ENCODE measurements at regions not wholly inside any gene's neighbourhood (a gene's known extent, or its start where the extent isn't known, plus 50 kb on each side); places are given as distances from the start of the nearest gene placed in this dataset.

DNA sequence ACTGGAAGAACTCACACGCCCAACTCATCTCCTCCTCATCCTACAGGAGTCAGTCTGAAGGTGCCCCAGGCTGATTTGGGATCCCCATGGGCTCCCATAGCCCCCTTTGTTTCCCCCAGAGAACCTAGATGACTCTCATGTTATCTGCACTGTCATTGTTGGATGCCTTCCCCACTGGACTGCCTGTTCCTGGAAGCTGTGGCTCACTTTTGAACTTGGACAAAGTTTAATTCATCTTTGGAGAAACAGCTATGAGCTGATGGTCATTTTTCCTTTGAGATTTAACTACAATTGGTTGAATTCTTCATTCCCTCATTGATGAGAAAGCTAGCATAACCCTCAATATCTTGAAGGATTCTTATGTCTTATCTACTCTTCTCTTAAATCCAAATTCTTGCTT, 186.6 kb downstream of the SALL1 start:
- DNase-seq (ENCODE audit: insufficient read length, low spot score) = no peak
- FAIRE-seq = no peak

DNA sequence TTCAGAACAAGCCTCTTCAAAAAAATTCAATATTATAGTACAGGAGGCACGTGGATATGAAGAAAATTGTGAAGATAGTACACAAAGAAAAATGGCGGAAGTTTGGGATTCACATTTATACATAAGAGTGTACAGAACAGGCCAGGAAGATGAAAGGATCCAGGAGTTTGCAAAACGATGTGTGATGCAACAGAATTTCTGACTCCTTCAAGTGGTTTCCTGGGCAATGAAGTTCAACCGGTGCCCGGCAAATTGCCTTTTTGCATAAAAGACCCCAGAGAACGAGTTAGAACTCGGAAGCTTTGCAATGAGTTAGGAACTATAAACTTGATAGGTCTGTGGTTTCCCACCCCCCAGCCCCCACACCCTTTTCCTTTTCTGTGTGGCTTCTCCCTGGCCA, 189.1 kb downstream of the SALL1 start:
- DNase-seq (ENCODE audit: insufficient read length, low spot score) (no peak), FAIRE-seq (no peak)

DNA sequence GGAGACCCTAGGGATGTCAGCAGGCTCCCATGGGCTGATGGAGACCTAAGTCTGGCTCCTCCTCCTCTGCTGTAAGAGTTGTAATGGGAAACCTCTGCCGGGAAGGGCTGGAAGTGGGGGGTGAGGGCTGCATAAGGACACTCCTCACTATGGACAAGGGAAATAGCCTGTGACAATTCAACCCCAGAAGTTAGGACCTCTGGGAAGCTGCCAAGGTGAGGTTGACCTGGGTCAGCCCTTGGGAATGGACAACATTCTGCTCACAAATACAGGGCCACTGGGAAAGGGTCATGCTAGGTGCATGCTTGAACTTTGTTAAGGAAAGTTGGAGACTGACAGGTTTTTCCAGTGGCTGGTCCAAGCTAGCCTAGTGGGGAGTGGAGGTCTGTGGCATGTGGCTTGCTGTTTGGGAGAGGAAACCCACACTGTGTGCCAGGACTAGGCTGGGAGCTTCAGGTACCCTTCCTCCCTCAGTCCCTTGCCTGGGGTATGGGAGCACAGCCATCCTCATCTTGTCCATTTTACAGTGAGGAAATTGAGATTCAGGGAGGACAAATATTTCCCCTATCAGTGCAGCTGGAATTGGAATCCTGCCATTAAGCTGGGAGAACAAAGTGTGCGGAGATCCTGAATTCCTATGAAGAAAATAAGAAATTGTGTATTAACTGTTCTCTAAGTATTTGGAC, 190.4 kb downstream of the SALL1 start:
- no peak for FAIRE-seq

DNA sequence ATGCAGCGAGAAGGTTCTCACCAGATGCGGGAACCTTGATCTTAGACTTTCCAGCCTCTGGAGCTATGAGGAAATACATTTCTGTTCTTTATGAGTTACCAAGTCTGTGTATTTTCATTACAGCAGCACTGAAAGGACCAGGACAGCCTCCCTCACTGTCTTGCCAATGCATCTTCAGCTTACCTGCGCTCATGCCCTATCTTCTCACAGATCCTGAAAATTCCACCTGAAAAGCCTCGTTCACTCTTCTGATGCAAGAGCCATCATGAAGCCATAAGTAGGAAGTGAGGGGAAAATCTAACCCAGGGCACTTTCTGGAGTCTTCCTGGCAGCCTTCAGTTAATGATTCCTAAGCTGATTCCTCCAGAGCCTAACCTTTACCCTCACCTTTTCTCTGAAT, 194.0 kb downstream of the SALL1 start:
- DNase-seq (ENCODE audit: insufficient read length, low spot score) (no peak), FAIRE-seq (no peak)

More for the DNA sequence above, 190.4 kb downstream of the SALL1 start:
- no peak for DNase-seq (ENCODE audit: insufficient read length, low spot score)

DNA sequence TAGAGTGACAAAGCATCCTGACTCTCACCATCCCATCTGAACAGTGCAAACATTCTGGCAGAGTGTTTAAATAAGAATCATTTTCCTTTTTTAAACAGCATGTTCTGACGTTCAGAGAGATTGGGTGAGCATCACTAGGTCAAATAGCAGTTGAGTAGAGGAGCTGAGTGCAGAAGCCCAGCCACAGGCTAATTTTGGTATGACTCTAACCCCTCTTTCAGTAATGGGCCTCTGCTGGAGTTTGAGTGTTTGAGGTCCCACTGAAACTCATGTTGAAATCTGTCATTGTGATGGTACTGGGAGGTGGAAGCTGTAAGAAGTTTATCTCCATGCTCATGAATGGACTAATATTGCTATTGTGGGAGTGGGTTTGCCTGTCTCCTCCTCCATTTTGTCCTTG, 194.4 kb downstream of the SALL1 start:
- DNase-seq (ENCODE audit: insufficient read length, low spot score) (no peak), FAIRE-seq (no peak)

GRCh38 chr16:50955311-50955710, 195.8 kb downstream of the SALL1 start:
- FAIRE-seq = no peak
- DNase-seq (ENCODE audit: insufficient read length, low spot score) = no peak

DNA sequence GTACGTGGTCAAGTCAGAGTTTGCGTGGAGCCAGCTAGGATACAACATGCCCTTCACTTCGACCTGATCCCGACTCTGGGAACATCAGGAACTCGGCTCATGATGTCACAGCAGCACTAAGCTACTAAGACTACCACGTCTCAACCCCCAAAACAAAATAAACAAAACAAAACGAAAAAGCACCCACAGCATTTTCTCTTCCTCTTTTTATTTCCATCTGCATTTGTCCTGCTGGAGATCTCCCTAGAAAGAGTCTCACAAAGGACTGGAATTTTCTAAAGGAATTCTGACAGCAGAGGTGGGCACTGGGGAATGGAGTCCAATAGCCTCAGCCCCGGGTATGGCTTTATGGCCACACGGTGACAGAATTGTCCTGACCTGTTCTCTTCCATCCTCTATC, 196.6 kb downstream of the SALL1 start:
- FAIRE-seq (no peak), DNase-seq (ENCODE audit: insufficient read length, low spot score) (no peak)

DNA sequence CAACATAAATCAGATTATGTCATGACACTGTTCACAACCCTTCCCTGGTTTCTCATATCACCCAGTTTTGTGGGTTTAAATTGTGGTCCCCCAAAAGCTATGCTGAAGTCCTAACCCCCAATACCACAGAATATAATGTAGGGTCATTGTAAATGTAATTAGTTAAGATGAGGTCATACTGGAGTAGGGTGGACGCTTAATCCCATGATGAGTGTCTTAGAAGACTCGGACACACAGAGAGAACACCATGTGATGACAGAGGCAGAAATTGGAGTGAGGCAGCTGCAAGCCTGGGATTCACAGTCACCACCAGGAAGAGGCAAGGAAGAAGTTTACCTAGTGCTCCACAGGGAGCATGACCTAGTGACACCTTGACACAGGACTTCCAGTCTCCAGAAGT, 197.8 kb downstream of the SALL1 start:
- DNase-seq (ENCODE audit: insufficient read length, low spot score) = no peak
- FAIRE-seq = no peak

DNA sequence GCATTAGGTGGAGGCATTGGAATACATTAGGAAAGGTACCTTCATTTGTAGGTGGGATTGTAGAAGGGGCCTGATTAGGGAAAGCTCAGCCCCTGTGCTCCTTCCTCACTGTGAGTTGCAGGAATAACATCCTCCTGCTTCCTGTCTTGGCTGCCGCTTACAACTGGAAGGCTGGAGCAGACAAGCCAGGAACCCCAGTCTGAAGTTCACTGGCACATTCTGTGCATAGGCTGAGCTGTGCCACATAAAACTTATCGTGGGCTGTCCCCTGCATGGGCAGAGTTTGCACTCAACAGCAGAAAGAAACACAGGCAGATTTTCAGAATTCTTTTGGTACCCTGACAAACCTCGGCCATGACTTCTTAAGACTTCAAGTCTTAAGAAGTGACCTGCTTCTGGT, 200.1 kb downstream of the SALL1 start:
- no peak for FAIRE-seq
- no peak for DNase-seq (ENCODE audit: insufficient read length, low spot score)

DNA sequence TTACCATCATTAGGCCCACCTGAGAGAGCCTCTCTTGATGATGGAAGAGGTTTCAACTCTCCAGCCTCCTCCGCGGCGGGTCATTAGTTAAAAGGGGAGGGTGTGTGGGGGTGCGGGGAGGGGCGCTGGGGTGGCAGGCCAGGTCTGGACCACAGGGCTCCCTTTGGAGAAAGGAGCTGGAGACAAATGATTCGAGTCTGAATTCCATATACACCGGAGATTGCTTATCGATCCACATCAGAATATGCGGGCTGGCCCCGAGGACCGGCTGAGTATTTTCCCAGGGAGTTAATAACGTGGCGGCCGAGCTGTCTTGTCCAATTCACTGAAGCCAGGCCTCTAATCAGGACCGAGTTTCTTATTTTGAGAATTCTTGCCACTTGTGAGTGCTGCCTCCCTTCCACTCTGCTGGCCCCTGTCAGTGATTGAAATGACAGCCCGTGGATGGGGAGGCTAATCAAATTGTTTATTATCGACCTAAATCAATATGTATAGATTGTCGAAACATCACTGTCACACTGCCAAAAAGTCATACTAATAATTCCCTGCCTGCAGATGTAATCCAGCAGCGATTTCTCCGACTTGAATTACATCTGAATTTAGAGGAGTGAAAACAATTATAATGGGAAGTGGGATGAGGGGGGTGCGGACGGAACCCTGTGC, 202.7 kb downstream of the SALL1 start:
- no peak for DNase-seq (ENCODE audit: insufficient read length, low spot score)
- no peak for FAIRE-seq

GRCh38 chr16:50947826-50948225, 203.2 kb downstream of the SALL1 start:
- DNase-seq (ENCODE audit: insufficient read length, low spot score) = no peak
- no peak for FAIRE-seq

DNA sequence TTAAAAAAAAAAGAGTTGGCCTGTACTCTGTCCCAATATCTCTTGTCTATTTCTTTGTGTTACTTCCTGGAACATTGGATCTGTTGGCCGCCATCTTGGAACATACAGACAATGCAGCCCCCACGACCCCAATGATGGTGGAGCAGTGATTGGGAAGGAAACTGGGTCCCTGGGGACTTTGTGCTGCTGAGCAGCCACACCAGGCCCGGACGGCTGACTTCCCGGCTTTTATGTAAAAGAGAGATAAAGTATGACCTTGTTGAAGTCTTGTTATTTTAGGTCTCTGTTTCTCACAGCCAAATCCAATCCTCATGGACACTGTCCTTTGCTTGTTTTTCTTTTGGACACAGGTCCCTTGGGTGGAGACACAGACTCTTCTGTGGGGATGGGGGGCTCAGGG, 204.5 kb downstream of the SALL1 start:
- no peak for FAIRE-seq
- no peak for DNase-seq (ENCODE audit: insufficient read length, low spot score)

DNA sequence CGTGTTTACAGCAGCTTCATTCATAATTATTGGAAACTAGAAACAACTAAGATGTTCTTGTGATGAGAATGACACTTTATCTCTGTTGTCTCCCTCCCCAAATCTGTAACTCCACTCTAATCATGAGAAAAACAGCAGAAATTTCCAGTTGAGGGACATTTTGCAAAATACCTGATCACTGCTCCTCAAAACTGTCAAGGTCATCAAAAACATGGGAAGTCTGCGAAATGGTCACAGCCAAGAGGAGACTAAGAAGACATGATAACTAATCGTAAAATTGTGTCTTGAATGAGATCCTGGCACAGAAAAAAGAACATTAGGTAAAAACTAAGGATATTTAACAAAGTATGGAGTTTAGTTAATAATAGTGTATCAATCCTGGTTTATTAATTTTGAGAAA, 204.2 kb downstream of the CYLD start:
- no peak for DNase-seq (ENCODE audit: insufficient read length, low spot score)
- FAIRE-seq = no peak

GRCh38 chr16:50945171-50945570, 203.3 kb downstream of the CYLD start:
- FAIRE-seq = no peak
- no peak for DNase-seq (ENCODE audit: insufficient read length, low spot score)

- FAIRE-seq = no peak
- no peak for DNase-seq (ENCODE audit: insufficient read length, low spot score)
These were observed 202.6 kb downstream of the CYLD start for GRCh38 chr16:50944436-50944835.

DNA sequence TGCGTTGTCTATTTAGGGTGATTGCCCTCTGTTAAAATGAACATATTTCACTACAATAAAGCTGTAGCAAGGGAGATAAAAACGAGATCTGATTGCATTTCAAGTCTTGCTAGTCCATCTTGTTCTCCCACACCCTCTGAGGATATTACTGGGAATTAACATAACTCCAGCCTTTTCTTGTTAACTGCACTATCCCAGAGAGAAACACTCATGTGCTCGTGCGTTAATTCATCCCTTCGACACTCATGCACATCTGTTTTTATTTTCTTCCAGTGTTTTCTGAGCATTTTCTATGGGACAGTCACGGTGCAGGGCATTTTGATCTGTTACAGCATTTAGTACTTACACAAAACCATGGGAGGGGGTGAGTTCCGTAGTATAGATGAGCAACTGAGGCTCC, 202.1 kb downstream of the CYLD start:
- FAIRE-seq (no peak), DNase-seq (ENCODE audit: insufficient read length, low spot score) (no peak)

- FAIRE-seq (no peak), DNase-seq (ENCODE audit: insufficient read length, low spot score) (no peak)
These were observed 200.3 kb downstream of the CYLD start for GRCh38 chr16:50942143-50942542.

DNA sequence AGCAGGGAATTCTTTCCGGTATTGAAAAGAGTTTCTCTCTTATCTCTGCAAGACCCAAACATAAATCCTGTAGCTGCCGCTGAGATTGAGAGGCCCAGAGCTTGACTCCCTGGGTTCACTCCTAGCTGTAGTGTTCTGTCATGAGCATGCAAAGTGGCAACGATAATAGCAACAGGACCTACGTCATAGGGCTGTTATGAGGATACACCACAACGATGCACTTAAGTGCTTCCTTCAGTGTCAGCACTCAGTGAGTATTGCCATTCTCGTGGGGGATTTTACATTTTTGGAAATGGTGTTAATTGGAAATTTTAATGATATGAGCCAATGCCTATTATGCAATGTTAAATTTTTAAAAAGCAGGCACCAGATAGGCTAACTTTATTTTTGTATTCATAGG, 199.8 kb downstream of the CYLD start:
- FAIRE-seq (no peak), DNase-seq (ENCODE audit: insufficient read length, low spot score) (no peak)

DNA sequence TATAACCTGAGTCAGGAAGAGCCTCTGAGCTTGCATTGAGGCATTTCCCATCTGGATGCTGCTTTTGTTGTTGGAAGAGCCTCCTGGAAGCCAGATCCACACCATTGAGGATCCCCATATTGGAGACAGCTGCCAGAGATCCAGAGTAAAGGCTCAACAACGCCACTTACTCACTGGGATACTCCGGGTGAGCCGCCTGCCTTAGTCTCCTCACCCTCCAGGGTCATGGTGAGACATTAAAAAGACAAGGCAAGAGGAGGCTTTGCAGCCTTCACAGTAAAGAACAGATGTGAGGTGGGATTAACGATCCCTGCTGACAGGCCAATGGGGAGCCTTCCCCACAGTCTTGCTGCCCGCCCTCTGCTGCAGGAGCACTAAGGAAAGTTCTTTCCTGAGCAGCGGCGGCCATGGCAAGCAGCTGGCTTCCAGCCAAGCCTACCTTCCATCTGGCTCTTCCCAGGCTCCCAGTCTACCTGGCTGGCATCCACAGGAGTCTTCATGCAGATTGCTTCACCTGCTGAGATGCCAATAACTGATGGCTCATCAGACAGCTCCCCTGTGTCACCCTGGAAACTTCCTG, 198.5 kb downstream of the CYLD start:
- FAIRE-seq = no peak
- no peak for DNase-seq (ENCODE audit: insufficient read length, low spot score)

DNA sequence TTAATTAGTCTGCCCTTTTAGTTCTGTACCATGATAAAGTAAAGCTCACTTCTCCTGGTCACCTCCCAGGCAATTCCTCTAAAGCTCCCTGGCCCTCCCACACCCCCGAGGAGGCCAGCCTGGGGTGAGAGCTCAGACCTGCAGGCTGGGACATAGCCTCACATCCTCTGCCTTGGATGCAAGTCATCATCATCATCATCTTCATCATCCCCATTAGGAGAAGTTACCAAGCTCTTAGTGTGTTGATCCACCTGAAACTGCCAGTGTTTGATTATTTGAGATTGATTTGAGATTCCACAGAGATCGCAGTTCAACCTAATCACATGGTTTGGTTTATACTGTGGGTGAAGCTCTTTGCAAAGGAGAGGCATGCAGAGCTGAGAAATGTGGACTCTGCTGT, 197.5 kb downstream of the CYLD start:
- FAIRE-seq (no peak), DNase-seq (ENCODE audit: insufficient read length, low spot score) (no peak)

DNA sequence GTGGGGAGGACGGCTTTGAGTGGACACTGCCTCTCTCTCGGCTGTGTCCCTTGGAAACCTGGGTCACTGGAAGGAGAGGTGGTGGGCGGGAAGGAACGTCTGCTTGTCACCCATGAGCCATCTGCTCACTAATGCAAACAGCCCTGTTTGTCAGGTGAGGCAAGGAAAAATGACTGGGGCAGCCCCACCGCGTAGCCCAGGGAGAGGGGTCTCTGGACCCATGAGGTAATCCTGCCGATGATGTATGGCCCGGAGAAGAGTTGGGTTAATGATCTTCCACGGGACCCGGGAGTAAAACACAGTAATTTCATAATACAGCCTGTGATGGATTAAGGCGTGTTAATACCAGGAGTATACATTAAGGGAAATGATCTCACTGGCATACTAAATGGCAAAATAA, 197.0 kb downstream of the CYLD start:
- FAIRE-seq = no peak
- DNase-seq (ENCODE audit: insufficient read length, low spot score) = no peak

DNA sequence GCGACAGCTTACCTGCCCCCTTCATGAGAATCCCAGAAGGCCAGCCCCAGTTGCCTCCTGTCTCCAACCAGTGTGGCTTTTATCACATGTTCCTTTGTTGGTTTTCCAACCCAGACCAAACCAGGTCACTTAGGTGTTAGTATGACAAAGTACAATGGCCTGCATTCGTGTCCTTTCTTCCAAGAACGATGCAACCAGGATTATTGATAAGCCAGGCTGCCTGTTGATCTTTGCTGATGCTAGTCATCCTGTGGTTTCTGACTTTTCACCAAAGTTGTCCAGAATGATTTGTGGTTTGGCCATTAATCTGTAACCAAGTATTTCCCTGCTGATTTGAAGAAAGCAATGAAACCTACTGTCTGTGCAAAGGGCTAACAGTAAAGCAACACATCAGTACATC, 191.4 kb downstream of the CYLD start:
- DNase-seq (ENCODE audit: insufficient read length, low spot score) = no peak
- FAIRE-seq = no peak

Measured in GM19239 (cell line).